GF-D8 (cell line): ENCODE measurements at regions not wholly inside any gene's neighbourhood (a gene's known extent, or its start where the extent isn't known, plus 50 kb on each side); places are given as distances from the start of the nearest gene placed in this dataset.

Experiments
- DNase-seq: peaks from one replicate; lab custom pipeline; 2025; lab: John Stamatoyannopoulos, UW

DNA sequence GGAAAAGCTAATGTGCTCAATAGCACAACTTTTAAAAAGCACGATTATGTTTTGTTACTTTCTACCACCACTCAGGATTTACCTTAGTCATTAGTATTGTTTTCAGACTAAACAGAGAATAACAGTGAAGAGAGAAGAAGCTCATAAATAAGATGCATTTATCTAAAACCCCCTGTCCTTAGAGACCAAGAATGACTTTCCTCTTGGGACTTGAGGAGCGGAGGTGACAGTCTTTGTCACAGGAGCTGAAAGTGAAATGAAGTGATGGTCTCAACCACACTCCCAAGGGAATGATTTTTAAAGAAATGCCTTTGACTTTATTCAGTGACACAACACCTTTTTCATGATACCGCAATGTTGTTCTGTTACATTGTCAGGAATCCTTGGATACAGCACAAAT is 190.6 kb upstream of the NBEA start:
- DNase-seq: no peak

DNA sequence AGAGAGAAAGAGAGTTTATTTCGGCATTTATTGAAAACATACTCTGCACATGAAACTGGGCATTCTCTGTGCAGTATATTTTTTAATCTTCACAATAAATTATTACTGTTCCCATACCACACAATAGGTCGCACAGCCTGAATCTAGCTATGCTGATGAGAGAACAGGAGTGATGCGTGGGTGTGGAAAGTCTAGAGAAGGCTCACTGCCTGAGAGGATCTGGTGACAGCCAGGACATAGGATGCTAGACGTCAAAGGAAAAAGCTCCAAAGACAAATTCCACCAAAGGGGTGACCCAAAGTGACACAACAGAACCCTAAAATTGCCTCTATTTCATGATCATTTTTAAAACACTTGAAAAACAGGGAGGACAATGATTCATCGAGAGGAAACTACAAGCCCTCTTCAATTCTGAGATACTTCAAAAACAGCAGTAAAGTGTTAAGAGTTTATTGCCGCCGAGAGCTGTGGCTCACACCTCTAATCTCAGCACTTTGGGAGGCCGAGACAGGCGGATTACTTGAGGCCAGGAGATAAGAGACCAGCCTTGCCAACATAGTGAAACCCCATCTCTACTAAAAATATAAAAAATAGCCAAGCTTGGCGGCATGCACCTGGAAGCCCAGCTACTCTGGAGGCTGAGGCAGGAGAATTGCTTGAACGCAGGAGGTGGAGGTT is 189.6 kb upstream of the NBEA start:
- no peak for DNase-seq

DNA sequence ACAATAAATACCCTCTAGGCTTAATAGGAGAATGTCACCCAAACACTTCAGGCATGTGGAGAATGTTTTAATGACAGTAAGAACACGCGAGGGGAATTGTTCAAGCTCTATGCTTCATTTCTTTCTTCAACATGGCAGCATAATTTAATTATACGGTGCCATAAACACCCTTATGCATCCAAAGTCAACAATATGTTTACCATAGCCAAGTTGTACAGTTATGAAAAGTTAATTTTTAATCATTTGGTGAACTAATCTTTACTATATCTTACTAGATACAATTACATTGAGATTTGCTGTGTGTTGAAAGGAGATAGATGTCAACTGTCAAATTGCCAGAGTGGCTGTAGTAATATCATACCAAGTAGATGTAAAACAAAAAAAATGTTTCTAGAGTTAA is 185.9 kb upstream of the NBEA start:
- DNase-seq: no peak

DNA sequence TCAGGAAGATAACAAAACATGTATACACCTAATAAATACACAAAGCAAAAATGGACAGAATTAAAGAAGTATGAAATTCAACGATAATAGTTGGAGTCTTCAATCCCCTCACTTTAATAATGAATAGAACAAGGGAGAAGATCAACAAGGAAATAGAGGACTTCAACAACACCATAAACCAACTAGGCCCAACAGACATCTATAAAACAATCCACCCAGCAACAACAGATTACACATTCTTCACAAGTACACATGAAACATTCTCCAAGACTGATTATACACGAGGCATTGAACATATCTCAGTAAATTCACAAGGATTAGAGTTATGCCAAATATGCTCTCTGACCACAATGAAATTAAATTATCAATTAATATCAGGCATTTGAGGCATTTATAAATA is 185.5 kb upstream of the NBEA start:
- DNase-seq: no peak

DNA sequence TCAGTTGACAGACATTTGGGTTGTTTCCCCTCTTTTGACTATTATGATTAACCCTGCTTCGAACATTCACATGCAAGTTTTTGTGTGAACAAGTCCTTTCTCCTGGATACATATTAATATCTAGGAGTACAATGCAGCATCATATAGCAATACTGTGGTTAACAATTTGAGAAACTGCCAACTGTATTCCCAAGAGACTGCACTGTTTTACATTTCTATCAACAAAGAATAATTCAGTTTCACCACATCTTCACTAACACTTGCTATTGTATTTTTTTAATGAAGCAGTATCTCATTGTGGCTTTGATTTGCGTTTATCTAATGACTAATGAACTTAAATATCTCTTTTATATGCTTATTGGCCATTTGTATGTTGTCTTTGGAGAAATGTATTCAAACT is 184.6 kb upstream of the NBEA start:
- no peak for DNase-seq

DNA sequence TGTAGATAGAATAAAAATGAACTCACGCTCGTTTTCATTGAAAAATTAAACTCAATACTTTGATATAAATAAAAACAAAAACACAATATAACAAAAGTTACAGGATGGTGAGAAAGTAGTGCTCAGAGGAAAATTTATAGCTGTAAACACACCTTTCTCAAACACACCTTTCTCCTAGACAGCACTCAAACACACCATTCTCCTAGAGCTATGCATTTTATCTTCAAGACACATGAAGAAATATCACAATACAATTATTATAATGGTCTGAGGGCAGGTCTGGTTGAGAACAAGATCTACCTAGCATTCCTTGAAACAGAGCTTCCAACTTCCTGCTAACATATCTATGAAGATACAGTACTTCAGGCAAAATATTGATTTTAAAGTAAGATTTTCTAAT is 183.4 kb upstream of the NBEA start:
- no peak for DNase-seq

DNA sequence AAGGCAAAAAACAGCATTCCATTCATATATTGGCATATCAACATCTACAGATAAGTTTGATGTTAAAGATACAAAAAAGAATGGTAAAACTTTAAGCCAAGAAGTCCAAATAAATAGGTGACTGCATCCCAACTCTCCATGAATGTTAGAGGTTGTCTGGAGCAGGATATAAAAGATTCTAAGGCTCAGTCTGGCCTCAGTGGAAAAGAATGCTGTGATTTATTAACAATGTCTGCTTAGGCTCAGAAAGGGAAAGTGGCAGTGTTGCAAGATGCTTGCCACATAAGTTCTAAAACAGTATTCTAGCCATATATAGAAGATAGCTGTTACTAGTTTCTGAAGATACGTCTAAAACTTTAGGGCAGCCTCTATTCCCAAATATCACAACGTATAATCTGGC is 179.8 kb upstream of the NBEA start:
- DNase-seq: no peak

DNA sequence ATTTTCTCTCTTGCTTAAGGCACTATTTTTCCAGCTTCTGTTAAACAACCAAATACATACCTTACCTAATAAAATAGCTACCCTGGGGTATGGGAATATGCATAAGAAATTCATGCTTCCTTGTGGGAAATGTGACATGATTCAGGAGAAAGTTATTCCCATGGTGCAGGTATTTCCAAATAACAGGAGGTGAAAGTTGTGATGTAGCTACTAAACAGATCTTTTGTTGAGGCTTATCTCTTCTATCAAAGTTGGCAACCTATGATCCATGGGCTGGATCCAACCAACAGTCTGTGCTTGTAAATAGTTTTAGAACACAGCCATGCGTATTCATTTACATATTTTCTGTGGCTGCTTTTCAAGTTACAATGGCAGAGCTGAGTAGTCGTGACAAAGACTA is 177.8 kb upstream of the NBEA start:
- no peak for DNase-seq

DNA sequence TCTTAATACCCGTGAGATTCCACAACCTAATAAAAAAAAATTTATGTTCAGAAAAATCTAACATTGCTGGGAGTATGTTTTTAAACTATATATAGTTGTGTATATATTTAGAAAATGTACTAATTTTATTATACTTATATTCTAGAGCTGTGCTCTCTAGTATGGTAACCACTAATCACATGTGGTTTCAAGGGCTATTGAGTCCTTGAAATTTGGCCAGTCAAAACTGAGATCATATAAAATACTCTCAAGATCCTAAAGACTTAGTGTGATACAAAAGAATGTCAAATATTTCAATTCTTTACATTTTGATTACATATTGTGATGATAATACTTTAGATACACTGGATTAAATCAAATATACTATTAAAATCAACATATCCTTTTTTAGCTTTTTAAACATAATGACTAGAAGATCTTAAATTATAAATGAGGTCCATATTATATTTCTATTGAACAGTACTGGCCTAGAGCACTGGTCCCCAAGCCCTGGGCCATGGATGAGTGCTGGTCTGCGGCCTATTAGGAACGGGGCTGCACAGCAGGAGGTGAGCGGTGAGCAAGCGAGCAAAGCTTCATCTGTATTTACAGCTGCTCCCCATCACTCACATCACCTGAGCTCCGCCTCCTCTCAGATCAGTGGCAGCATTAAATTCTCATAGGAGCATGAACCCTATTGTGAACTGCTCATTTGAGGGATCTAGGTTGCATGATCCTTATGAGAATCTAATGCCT is 176.5 kb upstream of the NBEA start:
- DNase-seq: no peak

DNA sequence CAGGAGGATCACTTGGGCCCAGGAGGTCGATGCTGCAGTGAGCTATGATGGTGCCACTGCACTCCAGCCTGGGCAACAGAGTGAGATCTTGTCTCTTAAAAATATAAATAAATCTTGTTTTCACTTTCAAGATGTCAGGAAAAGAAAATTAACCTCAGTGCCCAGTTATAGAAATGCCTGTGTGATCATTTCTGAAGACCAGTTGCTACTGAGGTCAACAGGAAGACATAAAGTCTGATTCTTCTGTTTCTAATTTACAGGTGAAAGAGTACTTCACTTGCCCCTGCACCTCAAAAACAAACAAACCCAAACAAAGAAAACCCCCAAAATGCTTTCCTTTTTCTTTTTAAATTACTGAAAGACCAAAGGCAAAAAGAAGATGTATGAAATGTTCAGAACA is 174.3 kb upstream of the NBEA start:
- no peak for DNase-seq

DNA sequence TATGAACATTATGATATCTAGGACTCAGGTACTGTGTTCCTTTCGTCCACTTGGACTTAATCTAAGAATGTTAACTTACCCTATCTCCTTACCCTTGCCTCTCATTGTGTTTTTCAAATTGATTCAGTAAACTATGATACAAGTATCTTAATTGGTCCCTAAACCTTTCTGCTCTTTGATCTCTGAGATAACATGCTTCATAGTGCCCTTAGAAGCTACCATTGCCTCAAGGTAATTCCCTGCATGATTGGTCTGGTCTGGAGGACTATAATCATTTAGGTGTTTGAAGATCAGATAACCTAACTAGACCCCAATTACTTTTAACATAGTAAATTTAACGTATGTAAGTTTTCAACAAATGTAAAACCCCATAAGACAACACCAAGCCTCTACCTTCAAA is 169.9 kb upstream of the NBEA start:
- no peak for DNase-seq

DNA sequence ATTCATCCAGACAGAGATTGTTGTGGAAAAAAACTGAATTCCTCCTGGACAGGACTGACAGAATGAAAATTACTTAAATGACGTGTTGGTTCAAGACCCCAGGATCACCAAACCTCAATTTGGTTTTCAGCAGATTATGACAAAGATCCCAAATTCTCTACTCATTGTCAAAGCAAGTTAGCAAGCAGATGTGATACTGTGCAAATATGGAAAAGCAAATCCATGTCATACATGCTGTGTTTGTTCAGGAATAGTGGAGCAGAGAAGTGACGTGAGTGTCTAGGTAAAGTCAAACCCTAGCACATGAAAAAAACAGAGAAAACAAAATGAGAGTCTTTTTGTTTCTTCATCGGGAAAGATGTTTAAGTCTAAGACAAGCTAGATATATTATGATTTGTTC is 169.2 kb upstream of the NBEA start:
- DNase-seq: no peak

DNA sequence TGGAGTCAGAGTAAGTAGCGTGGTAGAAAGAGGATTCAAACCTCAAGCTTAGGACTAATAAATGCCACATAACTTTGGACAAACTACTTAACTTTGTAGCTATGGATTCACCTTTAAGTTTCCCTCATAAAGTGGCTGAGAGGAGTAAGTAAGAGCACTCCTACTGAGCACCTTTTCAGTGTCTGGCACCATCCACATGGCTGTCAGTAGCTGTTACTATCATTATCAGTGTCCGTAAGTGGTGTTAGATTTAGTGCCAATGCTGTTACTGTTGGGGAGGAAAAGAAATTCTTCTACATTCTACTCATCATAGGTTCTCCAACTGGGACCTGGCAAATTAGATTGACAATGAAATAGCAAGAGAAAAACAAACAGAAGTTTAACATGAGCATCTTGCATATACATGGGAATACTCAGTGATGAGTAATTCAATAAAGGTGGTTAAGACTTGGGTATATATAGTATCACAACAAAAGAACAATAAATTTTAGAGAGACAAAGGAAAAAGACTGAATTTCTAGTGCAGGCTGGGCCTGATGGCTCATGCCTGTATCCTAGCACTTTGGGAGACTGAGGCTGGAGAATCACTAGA is 165.6 kb upstream of the NBEA start:
- no peak for DNase-seq

DNA sequence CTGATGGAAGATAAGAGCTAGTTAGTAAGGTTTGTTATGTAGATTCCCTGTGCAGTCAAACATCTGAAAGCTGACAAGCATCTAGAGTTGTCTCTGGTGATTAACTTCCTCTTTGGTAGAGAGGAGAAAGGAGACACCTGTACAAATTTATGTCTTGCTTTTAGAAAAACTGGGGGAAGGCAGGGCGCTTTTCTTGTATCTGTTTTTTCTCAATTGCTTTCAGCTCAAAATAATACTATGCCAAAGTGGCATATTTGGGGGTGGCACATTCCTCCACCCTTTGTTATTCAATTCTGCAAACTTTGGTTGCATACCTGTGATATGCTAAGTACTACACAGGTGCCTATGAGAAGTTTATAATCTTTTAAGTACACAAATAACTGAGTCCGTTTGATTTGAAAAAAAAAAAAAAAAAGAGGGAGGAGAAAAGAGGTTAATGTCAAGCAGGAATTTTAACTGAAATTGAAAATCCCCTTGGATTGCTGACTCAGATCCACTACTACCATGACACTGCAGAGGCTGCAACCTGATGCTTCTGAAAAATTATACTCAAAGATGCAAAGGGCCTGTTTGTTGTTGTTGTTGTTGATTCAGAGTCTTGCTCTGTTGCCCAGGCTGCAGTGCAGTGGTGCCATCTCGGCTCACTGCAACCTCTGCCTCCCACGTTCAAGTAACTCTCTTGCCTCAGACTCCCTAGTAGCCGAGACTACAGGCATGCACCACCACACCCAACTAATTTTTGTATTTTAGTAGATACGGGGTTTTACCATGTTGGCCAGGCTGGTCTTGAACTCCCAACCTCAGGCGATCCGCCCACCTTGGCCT is 164.8 kb upstream of the NBEA start:
- no peak for DNase-seq

DNA sequence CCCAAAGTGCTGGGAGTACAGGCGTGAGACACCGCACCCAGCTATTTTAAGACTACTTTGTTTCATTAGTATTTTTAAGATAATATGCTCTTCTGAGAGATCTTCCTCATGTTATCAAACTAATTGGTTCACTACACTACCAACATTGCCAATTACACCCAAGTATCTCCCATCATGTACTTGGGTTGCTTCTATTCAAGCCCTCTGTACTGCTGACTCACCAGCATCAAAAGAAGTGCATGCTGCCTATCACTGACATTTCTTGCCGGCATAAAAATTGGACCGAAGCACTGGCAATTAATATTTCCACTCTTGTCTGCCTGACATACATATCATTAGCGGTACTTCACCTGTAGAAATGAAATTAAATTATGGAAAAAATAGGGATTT is 164.2 kb upstream of the NBEA start:
- DNase-seq: no peak

DNA sequence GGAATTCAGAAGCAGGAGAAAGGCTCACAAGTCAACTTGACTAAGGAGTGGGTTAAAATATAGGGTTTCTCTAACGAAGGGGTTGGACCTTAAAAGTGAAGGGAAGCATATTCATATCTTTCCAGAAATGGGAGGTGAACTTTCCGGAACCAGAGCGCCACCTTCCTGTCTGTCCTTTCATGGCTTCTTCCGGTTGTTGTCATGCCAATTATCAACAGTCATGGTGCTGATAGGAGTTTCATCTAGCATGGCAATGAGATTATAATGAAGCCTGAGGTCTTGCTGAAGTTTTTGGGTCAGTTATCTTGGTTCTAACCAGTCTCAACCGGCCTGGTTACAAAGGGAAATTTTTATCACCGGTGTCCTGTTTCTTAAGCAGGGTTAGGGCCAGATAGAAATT is 162.9 kb upstream of the NBEA start:
- no peak for DNase-seq

DNA sequence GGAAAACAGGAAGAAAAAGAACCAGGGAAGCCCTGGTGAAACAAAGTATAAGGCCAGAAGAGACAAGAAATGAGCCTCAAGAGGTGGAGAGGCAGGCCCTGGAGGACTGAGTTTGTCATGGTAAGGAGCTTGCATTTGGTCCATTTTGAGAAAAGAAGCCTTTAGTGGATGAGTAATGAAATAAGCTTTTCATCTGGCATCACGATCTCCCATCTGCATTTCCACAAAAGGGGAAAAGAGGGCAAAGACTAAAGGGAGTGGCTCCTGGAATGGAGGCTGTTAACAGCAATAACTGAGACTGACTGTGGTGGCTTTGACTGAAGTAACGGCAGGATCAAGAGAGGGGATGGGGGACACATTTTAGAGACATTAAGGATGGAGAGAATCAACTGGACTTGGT is 148.8 kb upstream of the NBEA start:
- DNase-seq: no peak

DNA sequence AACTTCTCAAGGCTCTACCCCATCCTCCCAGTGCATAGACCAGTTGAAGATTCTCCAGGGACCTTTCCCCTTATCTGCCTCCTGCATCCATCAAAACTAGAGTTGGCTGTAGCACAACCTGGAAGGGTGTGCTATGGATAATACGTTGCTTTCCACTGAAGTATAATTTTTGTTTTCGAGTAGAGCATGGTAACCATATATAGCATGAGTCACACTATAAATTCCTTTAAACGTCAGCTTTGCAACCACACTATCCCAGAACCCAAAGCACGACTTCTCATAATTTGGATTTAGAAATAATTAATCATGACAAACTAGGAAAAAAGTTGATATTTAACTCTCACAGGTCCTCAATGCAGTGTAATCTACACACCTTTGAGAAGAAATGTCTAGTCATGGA is 138.3 kb upstream of the NBEA start:
- no peak for DNase-seq

DNA sequence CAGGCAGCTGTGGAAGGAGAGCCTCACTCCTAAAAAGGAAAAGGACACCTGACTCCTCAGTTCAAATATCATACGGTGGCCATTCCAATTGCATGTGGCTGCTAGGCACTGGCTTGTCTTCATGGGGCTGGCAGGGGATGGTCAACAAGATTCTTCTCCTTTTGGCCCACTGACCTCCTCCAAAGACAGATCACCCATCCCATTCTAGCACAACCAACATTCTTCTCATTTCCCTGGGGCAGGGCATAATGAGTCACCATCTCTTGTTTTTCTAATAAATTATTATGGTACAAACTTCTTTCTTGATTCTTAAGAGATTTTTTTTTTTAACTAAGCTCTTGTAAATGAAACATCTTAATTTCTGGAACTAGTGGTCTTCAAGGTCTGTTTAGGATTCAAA is 136.7 kb upstream of the NBEA start:
- DNase-seq: no peak

DNA sequence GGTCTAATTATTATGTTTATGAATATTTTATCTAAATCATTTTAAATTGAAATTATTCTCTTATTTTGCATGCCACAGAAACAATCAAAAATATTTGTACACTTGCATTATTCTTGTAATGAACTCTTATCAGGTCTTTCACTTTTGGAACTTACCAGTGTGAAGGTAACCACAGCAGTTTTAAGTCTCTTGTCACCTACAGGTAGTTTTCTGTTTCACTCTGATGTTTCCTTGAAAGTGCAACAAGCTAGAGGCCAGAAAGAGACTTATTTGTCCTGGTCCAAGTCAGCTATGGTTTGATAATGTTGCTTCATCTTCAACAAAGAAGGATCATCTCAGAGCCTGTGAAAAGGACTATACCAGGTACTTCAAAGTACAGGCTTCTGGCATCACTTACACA is 133.4 kb upstream of the NBEA start:
- no peak for DNase-seq

DNA sequence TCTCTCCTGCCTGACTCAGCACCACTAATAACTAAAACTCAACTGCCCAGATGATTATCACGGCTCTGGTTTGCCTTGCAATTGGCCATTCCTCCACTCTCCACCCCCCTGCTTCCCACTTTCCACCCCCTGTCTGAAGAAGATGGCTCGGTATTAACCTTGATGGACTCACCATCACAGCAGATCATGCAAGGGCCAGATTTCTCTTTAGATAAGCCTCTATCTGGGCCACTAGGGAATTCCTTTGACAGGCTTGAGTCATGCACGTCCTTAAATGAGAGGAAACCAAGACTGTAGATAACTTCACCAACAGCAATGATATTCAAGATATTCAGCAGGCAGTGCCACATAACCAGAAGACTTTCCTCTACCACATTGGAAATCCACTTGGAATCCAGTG is 131.1 kb upstream of the NBEA start:
- DNase-seq: no peak

DNA sequence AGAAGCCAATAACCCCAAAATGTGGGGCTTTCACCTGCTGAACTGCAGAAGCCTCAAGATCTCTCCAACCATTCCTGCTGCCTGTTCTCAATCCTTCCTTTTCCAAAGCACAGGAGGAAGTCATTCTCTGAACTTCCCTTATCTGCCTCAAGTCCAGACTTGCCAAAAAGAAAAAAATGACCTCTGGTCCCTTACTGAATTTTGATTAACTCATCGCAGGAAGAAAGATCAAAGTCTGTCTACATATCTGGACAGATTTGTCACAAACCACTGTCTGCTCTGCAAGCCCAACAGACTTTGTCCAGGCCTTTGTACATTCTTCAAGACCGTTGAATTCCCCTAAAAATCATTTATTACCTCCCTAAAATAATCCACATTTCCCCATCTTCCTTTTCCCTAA is 126.5 kb upstream of the NBEA start:
- no peak for DNase-seq
